IMR-90 (cell line): ENCODE measurements at regions not wholly inside any gene's neighbourhood (a gene's known extent, or its start where the extent isn't known, plus 50 kb on each side); places are given as distances from the start of the nearest gene placed in this dataset.

Experiments
- ATAC-seq: fragments of 200-7000 bp; cut with Tn5 transposase; 2 replicates; pipeline ENCODE4 v1.9.1; 2020; ENCODE audit warnings: low read depth, mild to moderate bottlenecking, moderate library complexity
- BruUV-seq: library from RNA; stranded (reverse); fragments of 400-500 nt; replicated peaks from 2 replicates; lab custom pipeline; 2021; lab: Mats Ljungman, UMichigan
- CTCF ChIA-PET: fragments of 300-600 bp; formaldehyde crosslinking; extraction: SDS; loops from one replicate; lab custom pipeline; 2021; ENCODE audit warnings: antibody characterized with exemption; lab: Yijun Ruan, JAX
- POLR2A ChIA-PET: fragments of 300-600 bp; sonication (Branson Sonifier 250); formaldehyde crosslinking; loops from one replicate; lab custom pipeline; 2022; ENCODE audit warnings: antibody characterized with exemption; ENCODE audit not compliant: unreplicated experiment; lab: Charles Lee
- DNase-seq: peaks from one replicate; pipeline ENCODE4 v3.0.0; 2013
- H2AFZ ChIP-seq: replicated peaks from 2 replicates; pipeline ENCODE3; 2013; ENCODE audit warnings: low read length, mild to moderate bottlenecking; ENCODE audit not compliant: poor library complexity
- H2AK5ac ChIP-seq: 2 replicates; pipeline ENCODE4 v1.6.1; 2013; ENCODE audit warnings: low read depth, low read length, inconsistent platforms
- H2AK9ac ChIP-seq: replicated peaks from 2 replicates; pipeline ENCODE3; 2013; ENCODE audit warnings: mild to moderate bottlenecking, low read depth, low read length, moderate library complexity; ENCODE audit not compliant: poor library complexity
- H2BK120ac ChIP-seq: 2 replicates; pipeline ENCODE4 v1.6.1; 2013; ENCODE audit warnings: low read depth, low read length, inconsistent platforms
- H2BK15ac ChIP-seq: 3 replicates; pipeline ENCODE4 v1.6.1; 2013; ENCODE audit warnings: low read depth, low read length, inconsistent platforms
- H2BK20ac ChIP-seq: 2 replicates; pipeline ENCODE4 v1.6.1; 2013; ENCODE audit warnings: low read depth, mild to moderate bottlenecking, inconsistent platforms, low read length, moderate library complexity
- H2BK5ac ChIP-seq: 2 replicates; pipeline ENCODE4 v1.6.1; 2013; ENCODE audit warnings: mild to moderate bottlenecking, low read depth, low read length, inconsistent platforms; ENCODE audit not compliant: poor library complexity, severe bottlenecking
- H3K14ac ChIP-seq: replicated peaks from 2 replicates; pipeline ENCODE4 v1.6.1; 2013; ENCODE audit warnings: low read depth, low read length, inconsistent platforms
- H3K18ac ChIP-seq: 2 replicates; pipeline ENCODE4 v1.6.1; 2013; ENCODE audit warnings: low read depth, low read length, control low read depth
- H3K23ac ChIP-seq: 2 replicates; pipeline ENCODE4 v1.6.1; 2013; ENCODE audit warnings: low read depth, low read length, inconsistent platforms
- H3K27ac ChIP-seq: 2 replicates; pipeline ENCODE4 v1.5.1; 2013; ENCODE audit warnings: mild to moderate bottlenecking, control low read depth, low read length; ENCODE audit not compliant: insufficient read depth
- H3K27me3 ChIP-seq: 2 replicates; pipeline ENCODE4 v1.6.1; 2013; ENCODE audit warnings: low read length; ENCODE audit not compliant: control insufficient read depth, insufficient read depth
- H3K36me3 ChIP-seq: 2 replicates; pipeline ENCODE4 v1.6.1; 2013; ENCODE audit warnings: low read length, mixed read lengths; ENCODE audit not compliant: control insufficient read depth, insufficient read depth
- H3K4ac ChIP-seq: 2 replicates; pipeline ENCODE4 v1.6.1; 2013; ENCODE audit warnings: low read depth, low read length, inconsistent platforms
- H3K4me1 ChIP-seq: 2 replicates; pipeline ENCODE4 v1.6.1; 2013; ENCODE audit warnings: low read length, mixed read lengths; ENCODE audit not compliant: control insufficient read depth, insufficient read depth
- H3K4me2 ChIP-seq: 2 replicates; pipeline ENCODE4 v1.6.1; 2013; ENCODE audit warnings: low read depth, mild to moderate bottlenecking, control low read depth, low read length, moderate library complexity
- H3K4me3 ChIP-seq: 2 replicates; pipeline ENCODE4 v1.5.1; 2013; ENCODE audit warnings: low read depth, mild to moderate bottlenecking, control low read depth, low read length, moderate library complexity; ENCODE audit not compliant: insufficient read depth
- H3K56ac ChIP-seq: 2 replicates; pipeline ENCODE4 v1.6.1; 2013; ENCODE audit warnings: low read length, inconsistent platforms; ENCODE audit not compliant: insufficient read depth; ENCODE audit errors: extremely low read depth
- H3K79me1 ChIP-seq, 2 experiments: 2 replicates each; pipeline ENCODE4 v1.6.1; 2013; ENCODE audit warnings: low read length in 2 of 2, inconsistent platforms in 1 of 2, low read depth in 1 of 2
- H3K9ac ChIP-seq: 2 replicates; pipeline ENCODE4 v1.6.1; 2013; ENCODE audit warnings: low read depth, low read length, control low read depth
- H3K9me1 ChIP-seq: 2 replicates; pipeline ENCODE4 v1.6.1; 2013; ENCODE audit warnings: low read length, inconsistent platforms; ENCODE audit not compliant: insufficient read depth
- H3K9me3 ChIP-seq: 2 replicates; pipeline ENCODE4 v1.6.1; 2013; ENCODE audit warnings: low read length; ENCODE audit not compliant: control insufficient read depth, insufficient read depth
- H4K20me1 ChIP-seq: 2 replicates; pipeline ENCODE4 v1.6.1; 2013; ENCODE audit warnings: low read length, inconsistent platforms; ENCODE audit not compliant: insufficient read depth
- H4K5ac ChIP-seq: 2 replicates; pipeline ENCODE4 v1.6.1; 2013; ENCODE audit warnings: mild to moderate bottlenecking, low read depth, low read length, control low read depth
- H4K8ac ChIP-seq, 2 experiments: 2 replicates each; pipeline ENCODE4 v1.6.1; 2013; ENCODE audit warnings: low read depth in 2 of 2, low read length in 2 of 2, control low read depth in 1 of 2, inconsistent platforms in 1 of 2
- H4K91ac ChIP-seq: 2 replicates; pipeline ENCODE4 v1.6.1; 2013; ENCODE audit warnings: low read depth, low read length, inconsistent platforms; ENCODE audit not compliant: insufficient read depth
- FOS ChIP-seq: fragments of 150-350 bp; IDR thresholded peaks from 2 replicates; pipeline ENCODE4 v1.6.1; 2016; ENCODE audit warnings: low read depth, low read length
- SMC3 ChIP-seq: fragments of 150-350 bp; IDR thresholded peaks from 2 replicates; pipeline ENCODE4 v1.6.1; 2016; ENCODE audit warnings: low read depth, mild to moderate bottlenecking, antibody characterized with exemption, low read length, moderate library complexity
- WGBS, 2 experiments: methylation state at CpG; one replicate each; pipeline versions ENCODE4 v1.1.5 to v1.1.7; 2013; ENCODE audit warnings: missing lambda C conversion rate in 2 of 2; ENCODE audit not compliant: insufficient read length in 1 of 2; ENCODE audit errors: extremely low coverage in 2 of 2; 5-methylcytosine and 5-hydroxymethylcytosine counted together
- dilution Hi-C: fragments of 300-500 bp; cut with HindIII; formaldehyde crosslinking; loops from one replicate; pipeline ENCODE4 v1.14.3; 2018; ENCODE audit warnings: low sequenced_read_pairs; ENCODE audit not compliant: unreplicated experiment
- in situ Hi-C: fragments of 300-500 bp; cut with MboI; formaldehyde crosslinking; loops from 3 replicates; pipeline ENCODE4 v1.14.3; 2019; ENCODE audit warnings: low sequenced_read_pairs, inconsistent platforms, mixed read lengths
- intact Hi-C: fragments of 100-400 bp; cut with micrococcal nuclease; formaldehyde crosslinking; loops from 2 replicates; pipeline ENCODE4 v1.10.0; 2022

GRCh38 chr11:110900426-110900825 is 188.2 kb upstream of the ARHGAP20 start:
- dilution Hi-C loops: no loop called here

More at GRCh38 chr11:110900426-110900825, 188.2 kb upstream of the ARHGAP20 start:
- TF ChIP-seq SMC3 (no peak), FOS (no peak)
- no peaks in the 10 kb centered on the region for H3K9me3 ChIP-seq
- H2AK5ac ChIP-seq: no peak overlapping the region
- no peak overlapping the region for H2AFZ ChIP-seq
- H3K4ac ChIP-seq: no peak overlapping the region
- no peak overlapping the region for H3K56ac ChIP-seq
- H3K14ac ChIP-seq: no peak overlapping the region
- no peak overlapping the region for H3K4me2 ChIP-seq
- ATAC-seq: no peak
- H4K8ac ChIP-seq: no peak overlapping the region
- H4K5ac ChIP-seq: no peak overlapping the region
- H3K23ac ChIP-seq: no peak overlapping the region
- CTCF ChIA-PET: interaction anchor here (1.0 kb wide), 1 partner anchor 309 kb away, joined by 3 read pairs; no protein-coding TSS in a partner anchor
- no peak overlapping the region for H3K9ac ChIP-seq
- peaks cover 8% of the 10 kb centered on the region for H3K4me1 ChIP-seq
- no peak overlapping the region for H3K4me3 ChIP-seq
- intact Hi-C loops (no loop called here), in situ Hi-C loops (no loop called here)
- no peak overlapping the region for H2BK20ac ChIP-seq
- no peak overlapping the region for H2BK120ac ChIP-seq
- no peak overlapping the region for H2BK5ac ChIP-seq
- H3K27me3 ChIP-seq: no peaks in the 10 kb centered on the region
- no peaks in the 10 kb centered on the region for H3K36me3 ChIP-seq
- no peak overlapping the region for H2BK15ac ChIP-seq
- POLR2A ChIA-PET: no interaction called here
- H3K27ac ChIP-seq: no peak overlapping the region
- no peaks in the 10 kb centered on the region for H4K20me1 ChIP-seq
- no peak for DNase-seq
- no TSS peak for BruUV-seq
- no peak overlapping the region for H3K18ac ChIP-seq
- no peak overlapping the region for H4K91ac ChIP-seq
- H3K79me1 ChIP-seq: no peaks in the 10 kb centered on the region
- no peak overlapping the region for H2AK9ac ChIP-seq
- H3K9me1 ChIP-seq: no peaks in the 10 kb centered on the region
- WGBS, 2 experiments: no CpG with 5 or more reads among the region's 1 CpG
